ENCODE measurements at regions not wholly inside any gene's neighbourhood (a gene's known extent, or its start where the extent isn't known, plus 50 kb on each side); places are given as distances from the start of the nearest gene placed in this dataset.

GRCh38 chr9:106738109-106738508, 124.9 kb upstream of the ZNF462 start:
- Histone ChIP-seq H3K27ac (no peak overlapping the region), H3K79me2 (no peaks in the 10 kb centered on the region), H3K4me3 (no peak overlapping the region), H3K9me3 (ENCODE audit: low read depth) (no peaks in the 10 kb centered on the region), H4K20me1 (ENCODE audit: insufficient read depth, poor library complexity, severe bottlenecking) (no peaks in the 10 kb centered on the region), H3K9me2 (replicated peaks; ENCODE audit: insufficient read depth) (no peaks in the 10 kb centered on the region), H2AFZ (no peak overlapping the region), H3K27me3 (no peaks in the 10 kb centered on the region), H3K36me3 (replicated peaks; ENCODE audit: insufficient read depth, low read depth) (no peaks in the 10 kb centered on the region), H3K4me2 (no peak overlapping the region), H3K4me1 (ENCODE audit: insufficient read depth) (no peaks in the 10 kb centered on the region)
- DNase-seq (ENCODE audit: low spot score), result no peak
- 93% methylated on average over 1 of the region's 1 CpG for WGBS (ENCODE audit: low lambda C conversion rate, missing lambda C conversion rate)
- TF ChIP-seq, protein P1, sequence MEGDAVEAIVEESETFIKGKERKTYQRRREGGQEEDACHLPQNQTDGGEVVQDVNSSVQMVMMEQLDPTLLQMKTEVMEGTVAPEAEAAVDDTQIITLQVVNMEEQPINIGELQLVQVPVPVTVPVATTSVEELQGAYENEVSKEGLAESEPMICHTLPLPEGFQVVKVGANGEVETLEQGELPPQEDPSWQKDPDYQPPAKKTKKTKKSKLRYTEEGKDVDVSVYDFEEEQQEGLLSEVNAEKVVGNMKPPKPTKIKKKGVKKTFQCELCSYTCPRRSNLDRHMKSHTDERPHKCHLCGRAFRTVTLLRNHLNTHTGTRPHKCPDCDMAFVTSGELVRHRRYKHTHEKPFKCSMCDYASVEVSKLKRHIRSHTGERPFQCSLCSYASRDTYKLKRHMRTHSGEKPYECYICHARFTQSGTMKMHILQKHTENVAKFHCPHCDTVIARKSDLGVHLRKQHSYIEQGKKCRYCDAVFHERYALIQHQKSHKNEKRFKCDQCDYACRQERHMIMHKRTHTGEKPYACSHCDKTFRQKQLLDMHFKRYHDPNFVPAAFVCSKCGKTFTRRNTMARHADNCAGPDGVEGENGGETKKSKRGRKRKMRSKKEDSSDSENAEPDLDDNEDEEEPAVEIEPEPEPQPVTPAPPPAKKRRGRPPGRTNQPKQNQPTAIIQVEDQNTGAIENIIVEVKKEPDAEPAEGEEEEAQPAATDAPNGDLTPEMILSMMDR (IDR thresholded peaks at IDR 0.05; ENCODE audit: poor library complexity), result no peak
- TF ChIP-seq EZH2 (IDR thresholded peaks at IDR 0.05; ENCODE audit: borderline replicate concordance) (no peak), EZH2phosphoT487 (IDR thresholded peaks at IDR 0.05; ENCODE audit: low read depth, severe bottlenecking, unreplicated experiment) (no peak)

- no peaks in the 10 kb centered on the region for H3K36me3 ChIP-seq (replicated peaks; ENCODE audit: insufficient read depth, low read depth)
- DNase-seq (ENCODE audit: low spot score), result no peak
- no peaks in the 10 kb centered on the region for H4K20me1 ChIP-seq (ENCODE audit: insufficient read depth, poor library complexity, severe bottlenecking)
- H3K27ac ChIP-seq, result no peak overlapping the region
- no peak overlapping the region for H3K4me2 ChIP-seq
- no peaks in the 10 kb centered on the region for H3K9me3 ChIP-seq (ENCODE audit: low read depth)
- no peak for TF ChIP-seq EZH2 (IDR thresholded peaks at IDR 0.05; ENCODE audit: borderline replicate concordance)
- TF ChIP-seq, protein P1 (IDR thresholded peaks at IDR 0.05; ENCODE audit: poor library complexity), result no peak
- no peak for TF ChIP-seq EZH2phosphoT487 (IDR thresholded peaks at IDR 0.05; ENCODE audit: low read depth, severe bottlenecking, unreplicated experiment)
- no peak overlapping the region for H2AFZ ChIP-seq
- H3K4me3 ChIP-seq, result no peak overlapping the region
- WGBS (ENCODE audit: low lambda C conversion rate, missing lambda C conversion rate), result 85% methylated on average over 1 of the region's 1 CpG
- no peaks in the 10 kb centered on the region for H3K27me3 ChIP-seq
- no peaks in the 10 kb centered on the region for H3K9me2 ChIP-seq (replicated peaks; ENCODE audit: insufficient read depth)
- H3K79me2 ChIP-seq, result no peaks in the 10 kb centered on the region
- no peaks in the 10 kb centered on the region for H3K4me1 ChIP-seq (ENCODE audit: insufficient read depth)
These were observed 117.5 kb upstream of the ZNF462 start for GRCh38 chr9:106745457-106745856.

- no peaks in the 10 kb centered on the region for H3K36me3 ChIP-seq (replicated peaks; ENCODE audit: insufficient read depth, low read depth)
- no peak overlapping the region for H3K4me2 ChIP-seq
- DNase-seq (ENCODE audit: low spot score), result no peak
- no peaks in the 10 kb centered on the region for H3K9me2 ChIP-seq (replicated peaks; ENCODE audit: insufficient read depth)
- H4K20me1 ChIP-seq (ENCODE audit: insufficient read depth, poor library complexity, severe bottlenecking), result no peaks in the 10 kb centered on the region
- no peak overlapping the region for H3K27ac ChIP-seq
- no peaks in the 10 kb centered on the region for H3K27me3 ChIP-seq
- no peaks in the 10 kb centered on the region for H3K9me3 ChIP-seq (ENCODE audit: low read depth)
- TF ChIP-seq EZH2 (IDR thresholded peaks at IDR 0.05; ENCODE audit: borderline replicate concordance) (no peak), EZH2phosphoT487 (IDR thresholded peaks at IDR 0.05; ENCODE audit: low read depth, severe bottlenecking, unreplicated experiment) (no peak)
- TF ChIP-seq, protein P1 (IDR thresholded peaks at IDR 0.05; ENCODE audit: poor library complexity), result no peak
- no peaks in the 10 kb centered on the region for H3K4me1 ChIP-seq (ENCODE audit: insufficient read depth)
- no peaks in the 10 kb centered on the region for H3K79me2 ChIP-seq
- no peak overlapping the region for H2AFZ ChIP-seq
- no peak overlapping the region for H3K4me3 ChIP-seq
These were observed 117.1 kb upstream of the ZNF462 start for GRCh38 chr9:106745876-106746275.

DNA sequence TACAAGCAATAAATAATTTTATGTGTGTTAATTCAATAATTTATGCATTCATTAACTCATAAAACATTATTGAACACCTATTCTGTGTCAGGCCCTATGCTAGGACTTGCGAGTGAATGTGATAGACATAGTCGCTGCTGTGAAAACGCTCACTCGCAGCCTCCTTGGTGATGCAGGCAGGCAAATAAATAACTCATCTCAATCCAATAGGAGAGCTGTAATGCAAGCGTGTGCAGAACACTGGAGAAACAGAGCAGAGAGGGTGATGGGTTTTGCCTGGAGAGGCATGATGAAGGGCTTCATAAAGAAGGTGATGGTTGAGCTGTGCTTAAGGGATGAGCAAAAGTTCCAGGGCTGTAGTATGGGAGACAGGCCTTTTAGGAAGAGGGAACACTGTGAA, 111.3 kb upstream of the ZNF462 start:
- Histone ChIP-seq H3K36me3 (replicated peaks; ENCODE audit: insufficient read depth, low read depth) (no peaks in the 10 kb centered on the region), H3K4me3 (no peak overlapping the region), H4K20me1 (ENCODE audit: insufficient read depth, poor library complexity, severe bottlenecking) (no peaks in the 10 kb centered on the region), H3K27me3 (no peaks in the 10 kb centered on the region), H2AFZ (no peak overlapping the region), H3K4me2 (no peak overlapping the region), H3K9me3 (ENCODE audit: low read depth) (no peaks in the 10 kb centered on the region), H3K27ac (no peak overlapping the region), H3K79me2 (no peaks in the 10 kb centered on the region), H3K9me2 (replicated peaks; ENCODE audit: insufficient read depth) (no peaks in the 10 kb centered on the region), H3K4me1 (ENCODE audit: insufficient read depth) (peaks cover 10% of the 10 kb centered on the region)
- no peak for DNase-seq (ENCODE audit: low spot score)
- 87% methylated on average over 5 of the region's 5 CpGs for WGBS (ENCODE audit: low lambda C conversion rate, missing lambda C conversion rate)
- no peak for TF ChIP-seq EZH2phosphoT487 (IDR thresholded peaks at IDR 0.05; ENCODE audit: low read depth, severe bottlenecking, unreplicated experiment)
- TF ChIP-seq, protein P1 (IDR thresholded peaks at IDR 0.05; ENCODE audit: poor library complexity), result no peak

Measured in hepatocyte (in vitro differentiated cells).